Hindlimb muscle (tissue), 1 donor: ENCODE measurements at regions not wholly inside any gene's neighbourhood (a gene's known extent, or its start where the extent isn't known, plus 50 kb on each side); places are given as distances from the start of the nearest gene placed in this dataset.
"Not testable (repeated sequence)": the region's sequence is repeated elsewhere in the genome, so short reads cannot be mapped to it uniquely, and the experiment has no call there.

Experiments
- DNase-seq: peaks from one replicate; pipeline ENCODE4 v3.0.0-alpha.2; 2013

DNA sequence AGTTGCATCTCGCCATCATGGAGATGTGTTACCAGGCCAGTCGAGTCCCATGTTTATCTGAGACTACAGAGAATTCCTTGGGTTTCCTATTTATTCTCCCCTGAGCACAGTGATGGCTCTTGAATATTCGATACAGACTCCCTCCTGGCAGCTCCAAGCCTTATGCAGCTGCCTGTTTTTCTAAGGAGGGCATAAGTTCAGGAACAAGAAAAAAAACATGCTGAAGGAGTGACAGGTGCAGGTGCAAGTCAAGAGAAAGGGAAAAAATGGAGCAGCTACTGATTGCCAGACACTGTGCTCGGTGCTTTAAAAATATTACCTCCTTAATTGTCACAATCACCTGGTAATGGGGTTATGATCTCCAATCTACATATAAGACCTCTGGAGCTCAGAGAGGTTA is 177.2 kb upstream of the DPP10 start:
- DNase-seq = no peak

DNA sequence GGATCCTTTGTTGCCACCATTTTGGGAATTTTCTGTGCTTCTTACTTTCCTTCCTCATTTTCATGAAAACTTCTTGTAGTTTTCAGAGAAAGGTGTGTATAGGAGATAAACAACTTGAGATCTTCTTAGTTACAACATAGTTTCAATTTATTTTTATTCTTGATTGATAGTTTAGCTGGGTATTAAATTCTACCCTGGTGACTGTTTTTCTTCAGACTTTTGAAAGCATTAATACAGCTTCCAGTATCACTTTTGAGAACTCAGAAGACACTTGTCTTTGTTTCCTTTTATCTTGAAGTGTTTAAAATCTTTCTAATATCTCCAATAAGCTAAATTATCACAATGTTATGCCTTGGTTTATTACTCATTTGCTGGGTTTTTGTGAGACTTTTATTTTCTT is 167.5 kb upstream of the DPP10 start:
- no peak for DNase-seq

DNA sequence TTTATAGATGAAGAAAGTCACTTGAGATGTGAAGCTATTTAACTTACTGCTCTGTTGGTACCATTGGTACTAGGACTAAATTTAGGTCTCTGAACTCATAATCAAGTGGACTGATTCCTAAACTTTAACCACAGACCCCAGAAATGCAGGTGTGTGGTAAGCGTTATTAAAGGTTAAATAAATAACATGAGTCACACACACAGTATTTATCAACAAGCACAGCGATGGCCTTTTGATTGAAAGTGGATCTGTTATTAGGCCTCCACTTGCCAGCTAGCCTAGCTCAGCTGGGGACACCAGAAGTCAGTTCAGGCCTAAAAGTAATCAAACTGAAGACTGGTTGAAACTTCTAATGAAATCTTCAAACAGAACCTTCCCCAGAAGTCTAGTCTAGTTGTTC is 161.3 kb upstream of the DPP10 start:
- DNase-seq = no peak

DNA sequence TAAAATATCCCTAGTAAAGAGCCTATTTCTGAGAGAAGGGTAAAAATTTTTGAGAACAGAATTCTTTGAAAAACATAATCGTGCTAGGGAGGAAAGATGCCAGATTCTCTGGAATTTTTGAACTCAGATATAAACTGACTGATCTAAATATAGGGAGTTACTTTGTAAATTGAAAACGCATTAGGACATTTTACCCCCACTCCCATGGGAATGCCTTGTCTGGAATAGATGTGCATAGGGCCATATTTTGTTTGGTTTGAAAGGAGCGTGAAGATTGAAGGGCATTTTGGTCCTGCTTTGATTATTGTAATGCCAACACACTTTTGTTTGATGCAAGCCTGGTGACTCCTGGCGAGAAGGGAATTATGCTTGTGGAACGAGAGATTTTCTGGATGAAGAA is 158.7 kb upstream of the DPP10 start:
- DNase-seq = no peak

DNA sequence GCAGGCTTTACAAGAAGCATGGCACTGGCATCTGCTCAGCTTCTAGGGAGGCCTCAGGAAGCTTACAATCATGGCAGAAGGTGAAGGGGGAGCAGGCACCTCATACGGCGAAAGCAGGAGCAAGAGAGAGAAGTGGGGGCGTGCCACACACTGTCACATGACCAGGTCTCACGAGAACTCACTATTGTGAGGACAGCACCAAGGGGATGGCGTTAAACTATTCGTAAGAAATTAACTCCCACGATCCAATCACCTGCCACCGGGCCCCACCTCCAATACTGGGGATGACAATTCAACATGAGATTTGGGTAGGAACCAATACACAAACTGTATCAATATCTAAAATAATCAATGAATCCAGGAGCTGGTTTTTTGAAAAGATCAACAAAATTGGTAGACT is 156.0 kb upstream of the DPP10 start:
- DNase-seq = no peak

DNA sequence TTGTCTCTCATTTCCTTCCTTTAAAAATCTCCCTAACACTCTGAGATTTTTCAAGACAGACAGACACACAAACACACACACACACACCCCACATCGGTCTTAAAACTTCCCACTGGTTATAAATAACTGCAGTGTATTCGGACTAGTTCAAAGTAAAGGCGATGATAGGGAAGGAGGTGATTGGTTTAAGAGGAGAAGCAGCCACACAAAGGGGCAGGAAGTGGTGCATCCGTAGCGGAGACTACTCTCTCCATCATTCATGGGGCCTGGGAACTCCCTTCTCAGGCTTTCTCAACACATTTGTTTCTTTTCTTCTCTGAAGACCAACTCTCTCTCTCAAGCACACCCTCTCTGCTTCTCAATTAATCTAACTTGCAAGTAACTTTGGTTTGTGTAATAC is 149.1 kb upstream of the DPP10 start:
- no peak for DNase-seq

DNA sequence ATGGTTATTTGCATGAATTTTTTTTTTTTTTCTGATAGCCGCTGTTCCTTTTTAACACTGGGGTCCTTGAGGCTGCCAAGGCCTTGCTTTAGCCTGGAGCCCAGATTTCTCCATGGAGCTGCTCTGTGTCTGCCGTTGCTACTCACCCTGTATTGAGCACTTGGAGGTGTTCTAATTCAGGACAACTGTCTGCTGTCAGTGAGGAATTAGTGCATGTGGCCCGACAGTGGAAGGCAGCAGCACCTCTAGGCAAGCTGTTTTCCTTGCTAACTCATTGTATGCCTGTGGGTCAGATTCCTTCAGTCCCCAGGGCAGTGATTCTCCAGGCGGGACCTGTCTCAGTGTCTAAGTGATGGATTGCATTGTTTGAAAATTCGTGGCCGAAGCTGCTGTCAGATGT is 147.7 kb upstream of the DPP10 start:
- DNase-seq = no peak

DNA sequence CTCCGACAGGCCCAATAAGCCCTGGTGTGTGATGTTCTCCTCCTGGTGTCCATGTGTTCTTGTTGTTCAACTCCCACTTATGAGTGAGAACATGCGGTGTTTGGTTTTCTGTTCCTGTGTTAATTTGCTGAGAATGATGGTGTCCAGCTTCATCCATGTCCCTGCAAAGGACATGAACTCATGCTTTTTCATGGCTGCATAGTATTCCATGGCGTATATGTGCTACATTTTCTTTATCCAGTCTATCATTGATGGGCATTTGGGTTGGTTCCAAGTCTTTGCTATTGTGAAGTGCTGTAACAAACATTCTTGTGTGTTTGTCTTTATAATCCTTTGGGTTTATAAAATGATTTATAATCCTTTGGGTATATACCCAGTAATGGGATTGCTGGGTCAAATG is 142.1 kb upstream of the DPP10 start:
- DNase-seq = not testable (repeated sequence)

DNA sequence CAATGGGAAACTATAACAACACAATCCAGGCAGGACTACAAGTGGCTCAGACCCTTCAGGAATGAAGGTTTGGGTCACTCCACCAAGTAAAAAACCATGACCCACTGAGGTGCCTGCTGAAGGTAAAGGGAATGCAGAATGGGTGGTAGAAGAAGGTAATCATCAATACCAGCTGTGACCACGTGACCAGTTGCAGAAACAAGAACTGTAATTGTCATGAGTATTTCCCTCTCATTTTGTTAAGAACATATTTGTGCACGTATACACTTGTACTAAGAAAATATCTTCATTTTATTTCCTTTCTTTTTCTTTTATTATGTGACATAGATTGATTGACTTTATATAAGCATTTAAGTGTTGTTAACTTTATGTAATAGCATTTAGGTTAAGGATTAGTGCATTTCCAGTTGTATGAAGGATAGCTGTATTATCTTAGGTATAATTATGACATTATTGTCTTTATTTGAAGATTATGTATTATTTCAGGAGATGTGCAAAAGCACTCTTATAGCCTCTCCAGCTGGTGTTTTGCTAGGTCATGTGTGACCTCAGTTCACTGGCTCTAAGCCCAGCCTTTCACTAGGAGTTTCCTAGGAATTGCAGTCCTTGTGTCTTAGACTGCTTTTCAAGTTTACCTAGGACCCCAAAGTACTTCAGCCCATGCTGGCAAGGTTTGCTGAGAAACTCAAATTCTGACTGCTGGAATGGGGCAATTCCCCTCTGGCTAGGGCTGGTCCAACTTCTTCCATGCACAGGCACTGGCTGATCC is 125.7 kb upstream of the DPP10 start:
- peak; percentile 34 for DNase-seq

DNA sequence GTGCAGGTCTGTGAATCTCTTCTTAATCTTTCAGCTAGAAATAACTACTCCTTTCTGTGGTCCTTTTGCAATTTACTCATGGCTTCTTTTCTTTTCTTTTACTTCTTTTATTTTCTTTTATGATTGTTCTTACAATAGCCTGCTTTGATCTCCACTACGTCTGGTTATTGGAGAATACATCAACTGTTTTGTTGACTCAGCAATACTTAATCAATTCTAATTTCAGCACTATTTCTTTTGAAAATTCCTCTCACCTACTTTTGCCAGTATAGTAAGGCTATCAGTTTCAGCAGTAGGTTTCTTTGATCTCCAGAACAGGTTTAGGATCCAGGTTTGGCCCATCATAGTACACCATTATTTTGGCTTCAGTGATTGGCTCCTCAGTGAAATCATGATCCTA is 111.8 kb upstream of the DPP10 start:
- no peak for DNase-seq

DNA sequence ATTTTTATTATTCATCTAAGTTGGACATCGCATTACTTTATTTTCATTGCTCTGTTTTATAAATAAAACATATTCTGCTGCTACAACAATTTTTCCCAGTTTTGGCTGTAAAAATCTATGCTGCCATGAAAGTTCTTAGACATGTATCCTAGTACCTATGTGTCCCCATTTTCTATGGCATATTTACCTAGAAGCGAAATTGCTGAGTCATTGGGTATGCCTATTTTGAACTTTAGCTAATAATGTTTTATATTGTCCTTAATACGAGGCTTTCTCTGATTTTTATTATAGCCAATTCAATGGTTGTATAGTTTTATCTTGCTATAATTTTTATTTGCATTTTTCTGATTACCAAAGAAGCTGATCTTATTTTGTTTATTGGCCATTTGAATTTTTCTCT is 110.5 kb upstream of the DPP10 start:
- DNase-seq = no peak

DNA sequence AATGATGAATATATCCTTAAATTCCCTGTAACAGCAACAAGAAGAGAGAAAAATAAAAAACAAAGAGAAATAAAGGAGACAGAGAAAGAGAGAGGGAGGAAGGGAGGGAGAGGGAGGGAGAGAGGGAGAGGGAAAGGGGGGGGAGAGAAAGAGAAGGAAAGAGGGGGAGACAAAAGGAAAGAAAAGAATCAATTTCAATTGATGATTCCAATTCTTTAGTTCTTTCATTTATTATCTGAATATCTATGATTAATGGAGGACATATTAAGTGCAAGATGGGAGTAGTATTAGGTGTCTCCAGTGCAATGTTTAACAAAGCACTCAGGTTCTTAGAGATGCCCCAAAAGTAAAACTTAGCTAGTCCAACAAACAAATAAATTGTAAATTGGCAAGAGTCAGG is 97.2 kb upstream of the DPP10 start:
- DNase-seq = no peak

DNA sequence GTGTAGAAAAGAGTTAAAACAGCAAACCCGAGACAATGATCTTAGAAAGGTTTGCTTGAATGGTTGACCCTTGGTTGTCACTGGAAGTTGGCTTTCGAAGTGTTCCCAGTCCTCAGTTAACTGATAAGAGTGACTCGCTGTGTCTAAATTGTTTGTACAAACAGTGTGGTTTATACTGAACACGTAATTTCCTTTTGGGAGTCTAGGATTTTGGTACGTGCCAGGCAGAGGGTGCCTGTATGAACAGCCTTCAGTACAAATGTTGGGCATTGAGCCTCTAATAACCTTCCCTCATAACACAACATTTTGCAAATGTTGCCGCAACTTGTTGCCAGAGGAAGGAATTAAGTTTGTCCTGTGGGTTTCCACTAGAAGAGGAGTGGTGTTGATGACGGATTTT is 95.8 kb upstream of the DPP10 start:
- no peak for DNase-seq

DNA sequence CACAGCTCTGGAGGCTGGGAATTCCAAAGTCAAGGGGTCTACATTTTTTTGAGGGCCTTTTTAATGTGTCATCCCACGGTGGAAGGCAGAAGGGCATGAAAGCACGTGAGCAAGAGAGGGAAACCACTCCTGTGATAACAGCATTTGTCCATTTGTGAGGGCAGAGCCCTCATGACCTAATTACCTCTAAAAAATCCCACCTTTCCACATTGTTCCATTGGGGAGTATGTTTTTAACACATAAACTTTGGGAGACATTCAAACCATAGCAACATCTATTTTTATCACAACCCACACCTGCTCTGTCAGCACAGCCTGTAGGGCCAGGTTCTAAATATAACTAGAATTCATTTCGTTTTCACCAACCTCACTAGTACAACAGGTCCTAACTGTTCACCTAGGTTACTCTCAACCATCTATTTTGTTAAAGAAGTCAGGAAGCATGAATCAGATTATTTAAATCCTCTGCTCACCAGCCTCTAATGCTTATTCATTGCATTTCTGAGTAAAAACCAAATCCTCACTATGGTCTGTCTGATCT is 92.2 kb upstream of the DPP10 start:
- no peak for DNase-seq

DNA sequence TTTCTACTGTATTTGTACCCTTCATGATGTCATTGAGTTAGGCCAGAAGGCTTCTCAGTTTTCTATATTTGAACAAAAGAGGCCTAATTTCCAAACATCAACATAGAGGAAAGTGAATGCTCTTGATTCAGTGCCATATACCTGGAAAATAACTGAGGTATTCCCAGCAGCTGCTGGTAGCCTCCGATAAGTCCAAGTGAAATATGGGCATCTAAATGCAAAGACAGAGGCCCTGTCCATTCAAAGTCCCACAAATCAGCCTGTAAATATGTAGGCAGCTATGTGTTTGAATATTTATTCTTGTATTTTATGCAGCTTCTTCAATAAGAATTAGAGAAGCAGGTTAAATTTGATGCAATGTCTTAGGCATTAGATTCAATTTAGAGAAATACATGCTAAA is 89.5 kb upstream of the DPP10 start:
- no peak for DNase-seq

DNA sequence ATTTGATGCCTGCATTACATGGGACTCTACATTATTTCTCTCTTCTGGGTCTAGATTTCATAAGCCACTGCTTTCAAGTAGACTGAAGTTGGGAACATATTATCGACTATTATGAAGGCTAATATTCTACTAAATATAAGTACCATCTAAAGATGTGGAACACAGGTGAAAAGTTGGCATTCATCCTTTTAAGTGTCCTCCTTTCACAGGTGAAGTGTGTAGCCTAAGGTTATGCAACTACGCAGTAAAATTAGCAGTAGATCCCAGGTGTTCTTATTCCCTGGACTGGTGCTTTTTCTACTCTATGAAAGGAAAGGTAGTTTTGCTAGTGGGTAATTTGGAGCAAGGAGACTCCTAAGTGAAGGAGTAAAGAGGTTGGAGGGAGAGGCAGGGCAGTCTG is 88.2 kb upstream of the DPP10 start:
- no peak for DNase-seq

DNA sequence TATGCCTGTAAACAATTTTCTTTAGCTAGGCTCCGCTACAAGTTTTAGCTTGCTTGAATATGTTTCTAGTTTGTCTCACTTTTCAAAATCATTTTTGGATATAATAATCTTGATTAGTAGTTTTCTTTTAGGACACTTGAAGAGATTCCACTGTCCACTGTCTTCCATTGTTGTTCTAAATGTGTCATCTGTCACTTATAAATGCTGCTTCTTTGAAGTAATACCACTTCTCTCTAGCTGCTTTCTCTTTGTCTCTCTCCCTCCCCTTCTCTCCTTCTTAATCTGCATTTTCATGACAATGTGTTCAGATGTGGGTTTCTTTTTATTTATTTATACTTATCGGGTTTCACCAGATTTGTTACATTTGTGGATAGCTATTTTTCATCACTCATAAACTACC is 73.7 kb upstream of the DPP10 start:
- DNase-seq = no peak

DNA sequence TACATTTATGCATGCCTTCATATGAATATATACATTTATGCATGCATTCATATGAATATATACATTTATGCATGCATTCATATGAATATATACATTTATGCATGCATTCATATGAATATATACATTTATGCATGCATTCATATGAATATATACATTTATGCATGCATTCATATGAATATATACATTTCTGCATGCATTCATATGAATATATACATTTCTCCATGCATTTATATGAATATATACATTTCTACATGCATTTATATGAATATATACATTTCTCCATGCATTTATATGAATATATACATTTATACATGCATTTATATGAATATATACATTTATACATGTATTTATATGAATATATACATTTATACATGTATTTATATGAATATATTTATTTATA is 70.7 kb upstream of the DPP10 start:
- not testable (repeated sequence) for DNase-seq

DNA sequence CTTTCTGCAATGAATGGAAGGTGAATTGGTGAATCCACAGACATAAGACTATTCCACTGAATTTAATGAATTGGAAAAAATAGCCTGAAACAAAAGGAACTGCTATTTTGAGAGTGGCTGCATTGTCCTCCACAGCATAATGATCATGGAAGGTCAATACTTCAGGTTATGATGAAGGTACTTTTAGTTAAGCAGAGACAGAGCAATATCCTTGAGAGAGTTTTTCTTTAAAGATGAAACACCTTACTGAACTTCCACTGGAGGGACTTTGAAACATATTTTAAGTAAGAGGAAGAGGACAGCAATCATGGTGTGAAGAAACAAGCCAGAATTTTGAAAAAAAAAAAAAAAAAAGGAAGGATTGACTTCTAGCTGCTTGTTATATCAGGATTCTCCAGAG is 68.8 kb upstream of the DPP10 start:
- DNase-seq = no peak

DNA sequence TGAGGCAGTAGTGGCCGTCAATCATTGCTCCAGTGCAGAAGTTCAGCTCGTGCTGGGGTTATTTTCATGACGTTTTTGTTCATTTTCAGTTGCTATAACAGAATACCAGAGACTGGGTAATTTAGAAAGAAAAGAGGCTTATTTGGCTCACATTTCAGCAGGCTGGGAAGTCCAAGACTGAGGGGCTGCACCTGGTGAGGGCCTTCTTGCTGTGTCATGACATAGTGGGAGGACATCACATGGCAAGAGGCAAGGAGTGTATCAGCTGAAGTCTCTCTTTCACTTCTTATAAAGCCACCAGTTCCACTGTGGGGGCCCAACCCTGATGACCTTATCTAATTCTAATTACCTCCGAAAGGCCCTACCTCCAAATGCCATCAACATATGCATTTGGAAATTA is 58.0 kb upstream of the DPP10 start:
- DNase-seq = no peak

DNA sequence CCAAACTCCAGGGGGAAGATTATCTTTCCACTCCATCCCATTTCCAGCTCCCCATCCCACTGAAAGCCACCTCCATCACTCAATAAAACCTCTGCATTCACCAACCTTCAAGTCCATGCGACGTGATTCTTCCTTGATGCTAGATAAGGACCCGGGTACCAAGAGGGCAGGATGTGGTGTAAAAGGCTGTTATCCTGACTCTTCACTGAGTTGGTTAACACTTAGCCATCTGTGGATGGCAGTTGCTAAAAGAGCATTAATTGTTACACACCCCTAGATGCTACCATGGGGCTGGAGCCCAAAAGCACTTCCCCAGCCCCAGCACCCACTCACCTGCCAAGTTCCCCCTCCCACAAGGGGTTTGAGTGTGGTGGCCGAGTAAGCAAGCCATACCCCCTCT is 53.4 kb upstream of the DPP10 start:
- no peak for DNase-seq
